ENCODE measurements at regions not wholly inside any gene's neighbourhood (a gene's known extent, or its start where the extent isn't known, plus 50 kb on each side); places are given as distances from the start of the nearest gene placed in this dataset.
"Not testable (repeated sequence)": the region's sequence is repeated elsewhere in the genome, so short reads cannot be mapped to it uniquely, and the experiment has no call there.

DNA sequence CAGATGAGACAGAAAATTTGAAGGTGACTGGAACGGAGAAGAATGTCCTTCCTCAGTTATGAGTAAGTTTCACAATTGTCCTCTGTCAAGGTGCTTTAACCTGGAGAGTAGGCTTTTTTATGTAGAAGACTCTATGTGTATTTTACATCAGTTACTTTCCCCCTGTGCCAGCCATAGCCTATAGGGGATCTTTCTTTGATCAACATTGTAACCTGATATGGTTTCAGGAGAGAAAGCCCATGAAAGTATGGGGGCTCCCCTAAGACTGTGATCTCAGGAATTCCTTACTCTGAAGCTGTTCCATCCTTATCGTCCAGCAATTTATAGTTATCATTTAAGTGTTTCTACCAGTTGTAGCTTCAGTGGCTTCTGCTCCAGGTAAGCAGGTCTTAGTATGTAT lies 1076.3 kb upstream of the EPHA6 start:
- TF ChIP-seq, protein P1, sequence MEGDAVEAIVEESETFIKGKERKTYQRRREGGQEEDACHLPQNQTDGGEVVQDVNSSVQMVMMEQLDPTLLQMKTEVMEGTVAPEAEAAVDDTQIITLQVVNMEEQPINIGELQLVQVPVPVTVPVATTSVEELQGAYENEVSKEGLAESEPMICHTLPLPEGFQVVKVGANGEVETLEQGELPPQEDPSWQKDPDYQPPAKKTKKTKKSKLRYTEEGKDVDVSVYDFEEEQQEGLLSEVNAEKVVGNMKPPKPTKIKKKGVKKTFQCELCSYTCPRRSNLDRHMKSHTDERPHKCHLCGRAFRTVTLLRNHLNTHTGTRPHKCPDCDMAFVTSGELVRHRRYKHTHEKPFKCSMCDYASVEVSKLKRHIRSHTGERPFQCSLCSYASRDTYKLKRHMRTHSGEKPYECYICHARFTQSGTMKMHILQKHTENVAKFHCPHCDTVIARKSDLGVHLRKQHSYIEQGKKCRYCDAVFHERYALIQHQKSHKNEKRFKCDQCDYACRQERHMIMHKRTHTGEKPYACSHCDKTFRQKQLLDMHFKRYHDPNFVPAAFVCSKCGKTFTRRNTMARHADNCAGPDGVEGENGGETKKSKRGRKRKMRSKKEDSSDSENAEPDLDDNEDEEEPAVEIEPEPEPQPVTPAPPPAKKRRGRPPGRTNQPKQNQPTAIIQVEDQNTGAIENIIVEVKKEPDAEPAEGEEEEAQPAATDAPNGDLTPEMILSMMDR (IDR thresholded peaks at IDR 0.05; ENCODE audit: low read depth, low read length): no peak
- no peaks in the 10 kb centered on the region for H3K9me3 ChIP-seq (ENCODE audit: severe bottlenecking)
- H3K27me3 ChIP-seq (ENCODE audit: insufficient read depth, low read depth, severe bottlenecking): peaks cover 13% of the 10 kb centered on the region
- no peak overlapping the region for H3K4me3 ChIP-seq (ENCODE audit: low read depth, low read length)
- no peak overlapping the region for H3K27ac ChIP-seq
- H3K36me3 ChIP-seq: no peaks in the 10 kb centered on the region
- DNase-seq: no peak

DNA sequence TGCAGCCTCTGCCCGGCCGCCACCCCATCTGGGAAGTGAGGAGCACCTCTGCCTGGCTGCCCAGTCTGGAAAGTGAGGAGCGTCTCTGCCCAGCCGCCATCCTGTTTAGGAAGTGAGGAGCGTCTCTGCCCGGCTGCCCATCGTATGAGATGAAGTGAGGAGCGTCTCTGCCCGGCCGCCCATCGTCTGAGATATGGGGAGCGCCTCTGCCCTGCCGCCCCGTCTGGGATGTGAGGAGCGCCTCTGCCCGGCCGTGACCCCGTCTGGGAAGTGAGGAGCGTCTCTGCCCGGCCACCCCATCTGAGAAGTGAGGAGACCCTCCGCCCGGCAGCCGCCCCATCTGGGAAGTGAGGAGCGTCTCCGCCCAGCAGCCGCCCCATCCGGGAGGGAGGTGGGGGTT lies 1069.5 kb upstream of the EPHA6 start:
- H3K9me3 ChIP-seq (ENCODE audit: severe bottlenecking); H3K27ac ChIP-seq; H3K4me3 ChIP-seq (ENCODE audit: low read depth, low read length); H3K36me3 ChIP-seq; DNase-seq: not testable (repeated sequence)
- H3K27me3 ChIP-seq (ENCODE audit: insufficient read depth, low read depth, severe bottlenecking): peaks cover 15% of the 10 kb centered on the region

DNA sequence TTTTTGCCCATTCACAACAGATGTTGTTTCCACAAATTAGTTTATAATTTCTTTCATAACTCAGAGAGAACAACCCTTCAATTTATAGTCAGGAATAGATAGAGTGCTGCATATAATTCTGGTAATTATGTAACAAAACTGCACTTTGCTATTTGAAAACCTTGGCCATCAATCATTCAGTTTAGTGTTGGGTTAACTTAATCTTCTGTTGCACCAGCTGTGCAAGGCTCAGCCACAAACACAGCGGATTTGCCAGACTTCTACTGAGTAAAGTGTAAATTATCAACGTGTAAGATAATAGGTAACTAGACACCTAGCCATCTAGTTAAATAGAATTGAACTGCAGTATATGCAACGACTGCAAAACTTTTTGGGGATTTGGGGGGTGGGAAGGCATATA lies 1064.3 kb upstream of the EPHA6 start:
- Histone ChIP-seq H3K36me3 (no peaks in the 10 kb centered on the region), H3K9me3 (ENCODE audit: severe bottlenecking) (no peaks in the 10 kb centered on the region), H3K27me3 (ENCODE audit: insufficient read depth, low read depth, severe bottlenecking) (peaks cover 5% of the 10 kb centered on the region), H3K27ac (no peak overlapping the region), H3K4me3 (ENCODE audit: low read depth, low read length) (no peak overlapping the region)
- TF ChIP-seq, protein P1 (IDR thresholded peaks at IDR 0.05; ENCODE audit: low read depth, low read length): no peak
- DNase-seq: no peak

DNA sequence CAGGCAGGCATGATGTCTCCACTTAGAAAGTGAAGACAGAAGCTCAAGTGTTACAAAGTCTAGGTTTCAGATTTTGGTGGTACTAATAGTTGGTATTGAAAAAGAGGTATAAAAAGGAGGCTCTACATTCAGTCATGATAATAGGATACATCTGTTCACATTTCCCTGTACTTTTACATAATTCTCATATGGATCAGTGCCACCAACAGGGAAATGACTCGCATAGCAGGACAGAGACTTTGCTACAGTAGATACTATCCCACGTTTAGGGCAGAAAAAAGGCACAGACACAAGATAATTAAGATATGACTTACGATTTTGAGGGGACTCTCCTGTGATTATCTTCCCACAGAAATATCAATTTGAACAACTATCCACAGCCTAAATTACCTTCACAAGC lies 1062.9 kb upstream of the EPHA6 start:
- Histone ChIP-seq H3K27ac (no peak overlapping the region), H3K4me3 (ENCODE audit: low read depth, low read length) (no peak overlapping the region), H3K36me3 (no peaks in the 10 kb centered on the region), H3K27me3 (ENCODE audit: insufficient read depth, low read depth, severe bottlenecking) (no peaks in the 10 kb centered on the region), H3K9me3 (ENCODE audit: severe bottlenecking) (no peaks in the 10 kb centered on the region)
- TF ChIP-seq, protein P1 (IDR thresholded peaks at IDR 0.05; ENCODE audit: low read depth, low read length): no peak
- no peak for DNase-seq

DNA sequence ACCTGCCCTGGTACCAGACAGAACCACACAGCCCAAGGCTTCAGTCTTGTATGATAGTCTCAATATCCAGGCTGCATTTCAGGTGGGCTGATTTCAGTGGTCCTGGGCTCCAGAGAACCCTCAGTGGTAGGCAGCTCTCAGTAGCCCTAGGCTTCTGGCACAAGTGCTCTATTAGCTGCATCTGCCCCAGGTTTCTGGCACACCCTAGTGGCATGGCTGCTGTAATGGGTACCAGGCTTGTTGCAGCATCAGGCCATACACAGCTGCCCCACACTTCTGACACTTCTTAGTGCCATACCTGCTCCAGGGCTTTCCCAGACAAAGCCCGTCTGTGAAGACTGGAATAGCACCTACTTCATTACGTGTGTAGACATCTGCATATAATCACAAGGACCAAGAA lies 1062.2 kb upstream of the EPHA6 start:
- Histone ChIP-seq H3K27ac (no peak overlapping the region), H3K4me3 (ENCODE audit: low read depth, low read length) (no peak overlapping the region), H3K9me3 (ENCODE audit: severe bottlenecking) (no peaks in the 10 kb centered on the region), H3K27me3 (ENCODE audit: insufficient read depth, low read depth, severe bottlenecking) (no peaks in the 10 kb centered on the region), H3K36me3 (no peaks in the 10 kb centered on the region)
- TF ChIP-seq, protein P1 (IDR thresholded peaks at IDR 0.05; ENCODE audit: low read depth, low read length): no peak
- DNase-seq: no peak

DNA sequence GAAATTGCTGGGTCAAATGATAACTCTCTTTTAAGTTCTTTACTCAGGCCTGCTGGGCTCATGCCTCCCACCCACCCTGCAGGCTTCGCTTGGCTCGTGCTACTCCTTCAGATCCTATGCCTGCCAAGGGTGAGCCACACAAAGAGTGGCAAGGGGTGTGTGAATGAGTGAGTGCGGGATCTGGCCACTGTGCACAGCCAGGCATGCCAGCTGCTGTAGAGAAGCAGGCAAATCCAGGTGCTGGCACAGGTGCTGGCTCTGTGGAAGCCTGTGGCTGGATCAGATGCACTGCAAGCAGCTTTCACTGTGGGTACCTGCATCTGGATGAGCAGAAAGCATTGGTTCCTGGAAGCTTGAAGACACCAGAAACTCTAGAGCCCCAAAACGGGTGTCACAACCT lies 1055.7 kb upstream of the EPHA6 start:
- TF ChIP-seq, protein P1 (IDR thresholded peaks at IDR 0.05; ENCODE audit: low read depth, low read length): no peak
- Histone ChIP-seq H3K4me3 (ENCODE audit: low read depth, low read length) (no peak overlapping the region), H3K27me3 (ENCODE audit: insufficient read depth, low read depth, severe bottlenecking) (no peaks in the 10 kb centered on the region), H3K9me3 (ENCODE audit: severe bottlenecking) (no peaks in the 10 kb centered on the region), H3K27ac (no peak overlapping the region), H3K36me3 (no peaks in the 10 kb centered on the region)
- no peak for DNase-seq
